Stimulated activated CD4-positive, alpha-beta T cell treated with anti-CD3 and anti-CD28 coated beads, Interleukin-12 subunit alpha, Interleukin-12 subunit beta, amount 100 ng/mL, for 48 hours (primary cell): ENCODE measurements at regions not wholly inside any gene's neighbourhood (a gene's known extent, or its start where the extent isn't known, plus 50 kb on each side); places are given as distances from the start of the nearest gene placed in this dataset.

Experiments
- DNase-seq, 3 donors: peaks; one replicate each; pipeline ENCODE4 v3.0.0-alpha.2; 2020; ENCODE audit warnings: low read depth in 2 of 3, low spot score in 1 of 3

DNA sequence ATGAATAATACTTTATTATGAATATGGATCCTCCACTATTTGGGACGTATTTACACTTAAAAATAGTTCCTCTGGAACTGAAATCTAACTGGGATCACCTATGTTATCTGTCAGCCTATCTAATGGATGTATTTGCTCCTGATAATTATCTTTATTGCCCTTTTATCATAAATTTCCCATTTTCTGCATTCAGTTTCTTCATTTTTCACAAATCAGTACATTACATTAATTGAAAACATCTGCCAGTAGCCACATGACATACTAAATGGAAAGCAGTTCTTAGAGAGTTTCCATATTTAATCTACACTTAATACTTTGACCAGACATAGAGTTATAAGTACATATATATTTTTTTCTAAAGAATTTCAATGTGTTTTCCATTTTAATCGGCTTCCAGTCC, 888.8 kb downstream of the SLITRK6 start:
- DNase-seq, result no peak

DNA sequence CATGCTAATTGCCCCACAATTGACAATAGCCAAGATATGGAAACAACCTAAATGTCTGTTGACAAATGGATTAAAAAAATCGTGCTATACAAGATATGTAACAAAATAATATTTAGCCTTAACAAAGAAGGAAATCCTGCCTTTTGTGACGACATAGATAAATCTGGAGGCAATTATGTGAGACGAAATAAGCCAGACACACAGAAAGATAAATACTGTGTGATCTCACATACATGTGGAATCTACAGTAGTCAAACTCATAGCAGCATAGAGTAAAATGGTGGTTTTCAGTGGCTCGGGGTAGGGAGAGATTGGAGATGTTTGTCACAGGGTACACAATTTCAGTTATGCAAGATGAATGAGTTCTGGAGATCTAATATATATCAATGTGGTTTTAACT, 895.8 kb downstream of the SLITRK6 start:
- no peak for DNase-seq

DNA sequence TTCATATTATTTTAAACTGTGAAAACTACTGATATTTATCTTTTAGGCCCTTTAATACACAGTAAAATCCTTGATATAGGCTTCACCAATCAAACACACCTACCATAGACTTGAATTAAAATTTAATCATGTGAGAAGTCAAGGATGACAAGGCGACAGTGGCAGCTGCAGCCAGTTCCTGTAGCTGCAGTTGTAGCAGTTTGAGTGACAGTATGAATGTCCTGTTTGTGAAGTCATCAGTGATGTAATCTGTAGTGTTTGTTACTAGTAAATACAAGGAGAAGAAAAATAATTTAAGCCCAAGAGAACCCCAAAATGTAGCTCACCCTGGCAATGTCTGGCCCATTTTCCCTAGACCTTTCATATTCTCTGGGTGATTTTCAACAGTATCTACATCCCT, 897.0 kb downstream of the SLITRK6 start:
- no peak for DNase-seq

DNA sequence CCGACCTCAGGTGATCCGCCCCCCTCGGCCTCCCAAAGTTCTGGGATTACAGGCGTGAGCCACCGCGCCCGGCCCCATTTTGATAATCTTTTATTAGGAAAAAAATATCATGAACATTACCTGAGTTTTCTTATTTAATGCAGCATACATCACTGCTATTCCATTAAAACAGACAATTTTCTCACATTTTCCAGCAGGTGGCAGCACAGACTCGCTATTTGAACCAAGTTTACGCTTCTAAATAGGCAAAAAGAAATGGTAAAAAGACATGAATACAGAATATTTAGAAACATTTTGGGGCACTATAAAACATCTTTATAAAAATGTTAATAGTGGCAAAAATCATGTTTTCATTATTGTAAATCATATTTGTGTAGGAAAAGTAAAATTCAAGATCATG, 903.1 kb downstream of the SLITRK6 start:
- DNase-seq, result peak in 2 of 3 donors; percentile 17 to 20

DNA sequence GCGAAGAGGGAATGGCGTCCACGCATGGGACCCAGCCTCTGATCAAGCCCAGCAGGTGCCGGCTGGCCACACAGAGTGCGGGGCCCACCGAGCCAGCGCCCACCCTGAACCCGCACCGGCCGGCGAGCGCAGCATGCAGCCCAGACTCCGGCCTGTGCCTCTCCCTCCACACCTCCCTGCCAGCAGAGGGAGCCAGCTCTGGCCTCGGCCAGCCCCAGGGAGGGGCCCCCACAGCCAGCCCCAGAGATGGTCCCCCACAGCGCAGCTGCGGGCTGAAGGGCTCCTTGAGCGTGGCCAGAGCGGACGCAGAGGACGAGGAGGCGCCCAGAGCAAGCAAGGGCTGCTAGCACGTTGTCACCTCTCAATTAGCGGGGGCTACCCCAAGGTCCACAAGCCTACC, 904.5 kb downstream of the SLITRK6 start:
- DNase-seq, result no peak

DNA sequence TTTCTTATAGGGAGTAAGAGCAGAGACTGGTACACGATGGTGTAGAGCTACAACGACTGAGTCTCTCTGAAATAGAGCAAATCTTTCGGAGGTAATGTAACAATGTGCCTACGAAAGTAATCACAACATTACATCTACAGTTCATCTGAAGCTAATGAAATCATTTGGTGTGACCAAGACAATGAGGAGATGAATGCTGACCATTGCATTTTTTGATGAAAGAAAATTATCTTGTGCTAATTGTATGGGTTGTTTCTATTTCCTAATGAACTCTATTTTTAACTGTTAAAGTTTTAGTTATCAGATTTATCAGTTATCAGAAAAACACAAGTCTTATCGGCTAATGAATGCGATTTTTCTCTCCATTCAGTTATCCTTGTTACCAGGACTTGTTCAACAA, 913.4 kb downstream of the SLITRK6 start:
- no peak for DNase-seq

DNA sequence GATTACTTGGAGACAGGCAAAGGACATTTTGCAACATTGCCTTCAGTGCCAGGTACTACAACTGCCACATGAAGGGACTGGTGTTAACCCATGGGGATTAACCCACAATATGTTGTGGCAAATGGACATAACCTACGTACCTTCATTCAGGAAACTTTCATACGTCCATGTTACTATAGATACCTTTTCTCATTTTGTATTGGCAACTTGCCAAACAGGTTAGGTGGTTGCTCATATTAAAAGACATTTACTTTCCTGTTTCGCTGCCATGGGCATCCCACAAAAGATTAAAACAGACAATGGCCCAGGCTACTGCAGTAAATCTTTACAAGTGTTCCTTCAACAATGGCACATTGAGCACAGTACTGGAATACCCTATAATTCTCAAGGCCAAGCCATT, 925.3 kb downstream of the SLITRK6 start:
- no peak for DNase-seq

DNA sequence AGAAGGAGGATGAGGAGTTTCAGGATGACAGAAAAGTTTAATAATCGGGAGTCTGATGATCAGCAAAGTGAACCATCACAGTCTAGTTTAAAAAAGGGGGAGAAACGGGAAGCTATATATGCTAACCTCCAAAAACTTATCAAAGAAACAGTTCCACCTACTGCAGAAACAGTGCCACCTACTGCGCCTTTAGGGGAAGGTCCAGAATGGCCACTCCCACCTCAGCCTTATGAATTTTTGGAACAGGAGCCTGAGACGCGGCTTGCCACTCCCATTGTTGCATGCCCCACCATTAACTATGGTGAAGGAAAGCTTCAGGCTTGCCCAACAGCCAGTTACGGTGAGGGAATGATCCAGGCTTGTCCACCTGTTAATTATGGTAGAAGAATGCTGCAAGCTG, 929.0 kb downstream of the SLITRK6 start:
- no peak for DNase-seq

DNA sequence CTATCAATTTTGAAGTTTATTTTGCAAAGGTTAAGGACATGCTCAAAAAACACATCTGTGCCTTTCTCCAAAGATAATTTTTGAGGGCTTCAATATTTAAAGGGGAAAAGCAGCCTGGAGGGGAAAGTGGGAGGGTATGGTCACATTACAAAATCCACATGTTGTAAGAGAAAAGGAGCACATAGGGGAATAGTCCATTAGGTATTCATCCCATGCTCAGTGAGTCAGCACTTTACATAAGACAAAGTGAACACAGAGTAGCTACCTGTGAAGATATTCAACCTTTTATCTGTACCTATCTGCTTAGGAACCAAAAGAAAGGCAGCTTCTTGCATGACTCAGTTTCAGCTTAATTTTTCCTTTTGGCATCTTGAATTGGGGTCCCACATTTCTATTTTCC, 932.0 kb downstream of the SLITRK6 start:
- DNase-seq, result no peak

DNA sequence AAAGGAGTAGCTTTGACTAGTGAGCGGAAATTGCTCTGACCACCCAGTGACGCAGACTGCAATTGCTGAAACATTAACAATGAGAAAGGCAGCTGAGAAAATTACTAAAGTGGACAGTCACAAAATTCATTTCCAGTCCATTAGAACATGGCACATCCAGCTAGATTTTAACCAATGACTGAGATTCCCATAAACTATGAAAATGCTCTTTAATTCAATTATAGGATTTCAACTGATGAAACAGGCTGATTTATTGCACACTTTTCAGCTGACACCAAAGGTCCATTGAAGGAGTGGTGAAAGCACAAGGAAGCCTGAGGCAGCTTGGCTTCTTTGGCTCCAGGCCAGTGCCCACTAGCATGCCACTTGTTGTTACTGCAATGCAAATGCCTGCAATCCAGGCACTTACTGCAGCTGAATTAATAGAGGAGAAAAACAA, 933.4 kb downstream of the SLITRK6 start:
- no peak for DNase-seq

DNA sequence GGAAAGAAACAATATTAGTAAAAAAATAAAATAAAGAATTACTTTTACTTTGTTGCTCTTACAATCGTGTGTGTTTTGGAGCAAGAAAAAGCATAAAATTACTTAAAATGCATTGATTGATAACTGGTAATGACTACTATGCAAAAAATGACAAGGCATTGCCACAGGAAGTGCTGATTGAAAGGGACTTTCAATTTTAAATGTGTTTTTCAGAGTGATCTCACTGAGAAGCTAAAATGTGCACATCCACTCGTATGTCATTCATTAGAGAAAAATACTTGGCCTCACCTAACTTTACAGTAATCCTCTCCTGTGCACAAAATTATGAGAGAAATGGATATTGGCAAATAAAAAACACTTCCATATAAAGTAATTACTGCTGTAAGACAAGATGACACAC, 934.9 kb downstream of the SLITRK6 start:
- no peak for DNase-seq

DNA sequence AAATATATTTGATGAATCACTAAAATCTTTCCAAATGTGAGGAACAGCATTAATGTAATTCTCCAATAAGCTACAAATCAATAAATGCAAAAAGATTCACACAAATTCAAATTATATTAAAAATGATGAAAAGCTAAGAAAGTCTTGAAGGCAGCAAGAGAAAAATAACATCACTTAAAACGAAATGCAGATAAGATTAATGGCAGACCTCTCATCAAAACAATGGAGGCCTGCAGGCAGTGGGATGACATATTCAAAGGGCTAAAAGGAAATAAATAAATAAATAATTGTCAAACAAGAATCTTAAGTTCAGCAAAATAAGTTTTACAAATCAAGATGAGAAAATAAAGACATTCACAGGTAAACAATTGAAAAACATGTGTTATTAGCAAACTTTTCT, 952.1 kb downstream of the SLITRK6 start:
- DNase-seq, result no peak

DNA sequence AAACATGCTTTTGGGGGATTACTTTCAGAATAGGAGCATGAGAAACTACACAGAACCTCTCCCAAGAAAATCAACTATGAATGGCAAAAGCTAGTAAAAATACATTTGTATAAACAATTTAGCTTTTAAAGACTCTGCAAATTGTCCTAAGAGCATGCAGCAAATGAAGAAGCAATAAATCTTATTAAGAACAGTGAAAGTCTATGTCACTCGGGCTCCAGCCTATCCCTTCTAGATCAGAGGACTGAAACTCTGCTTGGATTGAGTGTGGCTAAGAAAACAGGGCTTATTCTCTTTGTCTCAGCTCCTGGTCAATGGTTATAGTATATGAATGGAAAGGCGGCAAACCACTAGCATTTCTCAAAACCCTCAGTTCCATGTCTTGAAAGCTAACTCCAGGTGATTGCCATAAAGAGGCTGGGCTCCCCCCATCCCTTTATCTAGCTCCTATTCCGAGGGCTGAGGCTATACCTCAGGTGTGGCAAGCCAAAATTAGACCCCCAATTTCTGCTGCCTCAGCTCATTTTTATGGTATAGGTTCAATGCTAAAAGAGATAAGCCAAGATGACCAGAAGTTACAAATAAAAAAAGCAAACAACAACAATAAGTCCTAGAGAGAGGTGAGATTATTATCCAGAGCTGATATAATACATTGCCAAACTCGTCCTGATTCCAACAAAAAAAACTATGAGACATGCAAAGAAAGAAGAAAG, 953.2 kb downstream of the SLITRK6 start:
- DNase-seq, result no peak

DNA sequence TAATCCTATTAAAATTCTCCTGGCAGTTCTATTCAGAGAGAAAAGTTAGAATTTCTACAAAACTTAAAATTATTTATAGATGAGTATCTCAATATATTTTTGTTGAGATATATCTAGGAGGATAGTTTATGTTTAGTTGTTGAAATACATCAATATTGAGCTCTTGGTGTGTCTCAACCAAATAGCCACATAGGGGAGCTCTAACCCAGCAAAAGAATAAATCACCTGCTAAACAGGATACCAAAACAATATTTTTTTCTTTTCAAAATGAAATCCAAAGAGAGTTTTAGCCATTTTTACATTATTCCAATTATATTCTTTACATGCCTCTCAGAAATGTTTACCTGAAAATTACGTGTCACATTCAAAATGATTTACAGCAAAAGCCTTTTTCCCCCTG, 954.7 kb downstream of the SLITRK6 start:
- DNase-seq, result no peak

DNA sequence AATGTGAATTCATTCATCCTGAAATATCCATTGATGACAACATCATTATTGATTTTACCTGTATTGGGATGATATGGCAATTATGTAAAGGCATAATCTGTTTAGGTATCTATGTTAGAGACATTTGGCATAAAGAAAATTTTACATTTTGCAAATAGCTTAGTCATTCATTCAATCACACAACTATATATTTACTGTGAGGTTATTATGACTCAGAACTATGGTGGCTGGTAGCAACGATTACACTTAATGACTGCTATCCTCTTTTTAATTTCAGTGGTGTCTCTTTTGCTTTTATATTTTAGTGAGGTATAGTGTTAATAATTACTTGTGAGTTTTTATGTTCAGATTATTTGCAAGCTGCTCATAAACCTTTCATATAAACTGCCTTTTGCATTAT, 955.9 kb downstream of the SLITRK6 start:
- DNase-seq, result no peak

DNA sequence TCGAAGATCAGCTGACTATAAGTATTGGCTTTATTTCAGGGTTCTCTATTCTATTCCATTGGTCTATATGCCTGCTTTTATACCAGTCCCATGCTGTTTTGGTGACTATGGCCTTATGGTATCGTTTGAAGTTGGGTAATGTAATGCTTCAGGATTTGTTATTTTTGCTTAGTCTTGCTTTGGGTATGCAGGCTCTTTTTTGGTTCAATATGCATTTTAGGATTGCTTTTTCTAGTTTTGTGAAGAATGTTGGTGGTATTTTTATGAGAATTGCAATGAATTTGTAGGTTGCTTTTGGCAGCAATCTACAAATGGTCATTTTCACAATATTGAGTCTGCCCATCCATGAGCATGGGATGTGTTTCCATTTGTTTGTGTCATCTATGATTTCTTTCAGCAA, 951.9 kb upstream of the SLITRK1 start:
- no peak for DNase-seq

DNA sequence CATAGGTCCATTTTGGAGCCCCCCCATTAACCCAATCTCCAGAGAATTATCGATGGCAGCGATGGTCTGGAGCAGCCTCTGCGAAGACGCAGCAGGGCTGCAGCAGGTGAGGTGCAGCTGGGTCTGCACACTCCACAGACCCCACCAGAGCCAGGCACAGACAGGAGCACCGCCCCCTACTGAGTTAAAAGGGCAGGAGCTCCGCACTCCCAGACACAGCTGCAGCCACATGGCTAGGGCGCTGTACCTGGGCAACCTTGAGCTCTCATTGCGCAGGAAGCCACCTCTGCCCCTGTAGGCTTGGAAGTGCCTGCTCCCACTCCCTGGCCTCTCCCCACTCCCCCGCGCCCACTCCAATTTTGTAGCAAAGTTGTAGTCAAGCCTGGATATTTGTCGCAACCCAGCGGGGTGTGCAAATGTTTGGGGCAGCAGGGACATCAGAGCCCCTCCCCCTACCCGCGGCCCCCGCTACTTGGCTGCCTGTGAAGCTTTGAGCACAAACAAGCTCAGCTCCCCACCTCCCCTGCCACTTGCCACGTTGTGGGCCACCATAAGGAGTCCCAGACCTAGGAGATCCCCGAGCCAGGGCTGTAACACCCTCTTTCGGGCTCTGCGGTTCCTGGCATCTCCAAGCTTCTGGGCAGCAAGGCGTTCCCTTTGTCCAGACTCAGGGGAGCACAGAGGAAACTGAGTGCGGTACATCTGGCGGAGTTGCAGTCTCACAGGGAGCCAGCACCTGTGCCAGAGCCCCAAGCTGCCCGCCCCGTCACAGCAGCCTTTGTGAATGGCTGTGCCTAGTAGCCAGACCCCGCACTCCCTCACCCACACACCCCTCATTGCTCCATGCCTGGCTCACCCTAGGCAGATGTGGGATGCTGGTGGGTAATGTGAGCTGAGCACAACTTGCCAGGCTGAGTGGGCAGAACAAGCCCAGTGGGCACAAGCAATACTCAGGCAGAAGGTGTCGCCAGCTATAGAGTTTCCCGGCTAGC, 949.7 kb upstream of the SLITRK1 start:
- DNase-seq, result no peak

DNA sequence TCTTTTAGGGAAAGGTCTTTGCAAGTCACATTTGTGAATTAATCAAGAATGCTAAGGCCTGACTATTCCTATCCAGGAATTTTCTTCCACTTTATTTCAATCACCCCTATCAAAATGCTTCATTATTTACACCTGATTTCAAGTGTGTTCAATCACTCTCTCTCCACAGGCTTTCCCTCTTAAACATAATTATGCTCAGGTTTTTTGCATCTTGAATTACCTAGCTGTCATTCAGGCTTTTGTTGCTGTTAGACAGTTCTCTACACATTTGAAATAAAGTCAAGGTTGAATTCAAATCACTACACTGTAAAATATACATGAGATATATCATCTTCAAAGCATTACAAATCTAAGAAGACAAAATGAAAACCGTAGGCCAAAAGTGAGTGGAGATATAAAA, 941.3 kb upstream of the SLITRK1 start:
- DNase-seq, result no peak

DNA sequence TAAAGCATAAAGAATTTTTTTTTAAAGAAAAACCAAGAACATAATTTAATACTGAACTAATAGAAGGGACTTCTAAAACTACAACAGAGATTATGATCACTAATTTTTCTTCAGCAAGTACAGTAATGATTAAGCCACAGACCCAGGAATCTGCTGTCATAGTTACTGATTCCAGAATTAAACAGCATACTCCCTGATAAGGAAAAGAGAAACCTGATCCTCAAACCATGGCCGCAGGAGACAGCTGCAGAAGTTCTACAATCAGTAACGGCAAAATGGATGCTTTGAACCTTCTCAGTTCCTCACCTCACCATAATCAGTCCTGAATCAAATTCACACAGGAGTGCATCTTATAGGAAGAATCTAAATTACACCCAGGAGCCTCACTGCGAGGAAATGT, 939.0 kb upstream of the SLITRK1 start:
- DNase-seq, result no peak

DNA sequence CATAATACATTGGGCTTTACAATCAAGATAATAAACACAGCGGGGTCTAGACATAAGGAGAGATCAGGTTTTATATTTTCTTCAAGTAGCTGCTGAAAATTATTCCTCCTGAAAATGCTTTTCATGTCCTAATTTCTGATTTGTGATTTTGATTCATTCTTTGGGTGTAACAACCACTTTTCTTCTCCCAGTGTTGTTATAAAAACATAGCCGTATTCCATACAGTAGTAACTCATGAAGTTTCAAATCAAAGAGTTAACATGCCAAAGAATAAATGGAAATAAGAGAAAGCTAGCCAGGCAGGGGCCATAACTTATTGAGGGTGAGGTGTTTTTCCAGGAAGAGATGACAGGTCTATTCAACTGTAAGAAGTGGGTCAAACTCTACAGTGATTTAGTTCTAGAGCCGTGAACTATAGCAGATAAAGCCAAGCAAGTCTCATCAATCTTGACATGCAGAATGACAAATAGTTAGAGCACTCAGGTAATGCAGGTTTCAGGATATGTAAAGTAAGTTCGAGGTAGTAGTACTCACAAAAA, 934.4 kb upstream of the SLITRK1 start:
- DNase-seq, result no peak

DNA sequence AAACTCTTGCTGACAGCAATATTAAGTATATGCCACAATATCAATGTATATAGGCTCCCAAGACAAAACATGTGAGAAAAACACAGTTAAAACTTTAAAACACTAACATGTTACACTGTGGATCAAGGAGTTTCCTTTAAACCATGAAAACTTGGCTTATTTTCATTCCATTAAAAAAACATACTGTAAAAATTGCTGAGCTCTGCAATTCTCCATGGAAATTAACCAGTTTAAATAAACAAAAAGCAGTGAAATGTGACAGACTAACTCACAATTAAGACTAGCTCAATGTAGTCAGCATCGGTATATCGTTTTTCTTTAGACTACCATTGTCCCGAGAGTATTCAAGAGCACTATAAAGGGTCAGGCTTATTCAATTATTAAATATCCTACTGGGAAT, 930.5 kb upstream of the SLITRK1 start:
- no peak for DNase-seq

DNA sequence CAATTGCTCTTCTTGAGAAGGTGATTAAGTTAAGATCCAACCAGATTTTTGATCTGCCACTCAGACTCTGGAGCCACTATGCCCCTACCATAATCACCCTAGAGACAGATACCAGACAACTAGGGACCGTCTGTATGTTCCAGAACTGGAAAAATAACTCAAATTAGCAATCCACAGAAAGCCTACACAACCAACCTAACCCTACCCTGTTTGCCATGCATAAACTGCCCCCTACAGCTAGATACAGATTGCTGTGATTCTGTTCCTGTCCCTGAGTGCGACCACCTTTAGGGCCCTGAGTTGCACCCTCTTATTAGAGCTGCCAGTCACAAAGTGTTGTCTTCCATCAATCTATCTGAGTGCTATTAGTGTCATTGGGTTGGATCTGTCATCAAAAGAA, 929.8 kb upstream of the SLITRK1 start:
- no peak for DNase-seq
